Cerebellar nuclear complex (tissue), 1 donor: ENCODE measurements at regions not wholly inside any gene's neighbourhood (a gene's known extent, or its start where the extent isn't known, plus 50 kb on each side); places are given as distances from the start of the nearest gene placed in this dataset.

Experiments used
- DNase-seq, 2 experiments: peaks; one replicate each; lab custom pipeline; 2025; lab: John Stamatoyannopoulos, UW

DNA sequence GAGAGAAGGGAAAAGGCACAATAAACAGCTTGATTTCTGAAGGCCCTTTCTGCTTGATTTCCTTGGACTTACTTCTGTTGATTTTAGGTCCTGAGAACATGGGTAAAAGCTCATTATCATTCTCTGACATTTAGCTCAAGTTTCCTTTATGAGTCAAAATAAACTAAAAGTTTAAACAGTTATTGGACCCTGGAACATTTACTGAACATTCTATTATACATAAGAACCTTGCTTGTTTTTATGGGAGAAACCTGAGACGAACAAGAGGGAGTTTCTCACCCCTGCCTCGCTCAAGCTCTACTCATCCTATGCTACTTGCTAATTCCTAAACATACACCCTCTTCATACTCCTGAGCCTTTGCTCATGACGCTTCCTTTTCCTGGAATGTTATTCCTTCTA, 538.3 kb upstream of the PKN2 start:
- no peak for DNase-seq

DNA sequence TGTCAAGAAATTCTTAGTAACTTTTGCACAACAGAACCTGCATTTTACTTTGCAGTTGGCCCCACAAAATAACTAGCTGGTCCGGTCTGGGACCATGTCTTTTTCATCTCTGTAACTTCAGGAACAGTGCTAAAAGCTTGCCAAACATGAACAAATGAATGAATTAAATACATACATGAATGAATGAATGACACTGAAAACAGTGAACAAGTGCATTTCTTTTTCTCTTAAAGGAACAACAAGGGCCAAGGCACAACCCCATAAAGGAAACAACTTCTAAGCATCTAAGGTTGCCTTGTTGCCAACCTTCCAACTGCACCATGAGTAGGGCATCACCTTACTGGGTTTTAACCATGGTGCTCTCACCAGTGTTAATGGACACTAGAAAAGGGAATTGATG, 534.4 kb upstream of the PKN2 start:
- no peak for DNase-seq

DNA sequence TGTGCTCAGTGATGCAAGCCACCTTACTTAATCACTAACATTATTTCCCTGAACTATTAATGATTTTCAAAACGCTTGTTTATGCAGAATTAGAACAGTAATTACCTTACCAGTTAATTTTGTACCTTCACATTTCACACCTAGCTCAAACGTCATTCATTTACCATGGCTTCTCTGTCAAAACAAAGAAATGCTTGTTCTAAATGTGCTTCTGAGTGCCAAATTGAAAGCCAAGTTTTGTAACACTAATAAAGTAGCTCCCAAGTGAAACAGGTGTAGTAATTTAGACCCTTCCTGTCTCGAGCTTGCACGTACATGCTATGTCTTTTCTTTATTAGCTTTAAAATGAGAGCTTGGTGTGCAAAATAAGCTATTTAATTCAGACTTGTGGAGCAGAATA, 533.7 kb upstream of the PKN2 start:
- no peak for DNase-seq

DNA sequence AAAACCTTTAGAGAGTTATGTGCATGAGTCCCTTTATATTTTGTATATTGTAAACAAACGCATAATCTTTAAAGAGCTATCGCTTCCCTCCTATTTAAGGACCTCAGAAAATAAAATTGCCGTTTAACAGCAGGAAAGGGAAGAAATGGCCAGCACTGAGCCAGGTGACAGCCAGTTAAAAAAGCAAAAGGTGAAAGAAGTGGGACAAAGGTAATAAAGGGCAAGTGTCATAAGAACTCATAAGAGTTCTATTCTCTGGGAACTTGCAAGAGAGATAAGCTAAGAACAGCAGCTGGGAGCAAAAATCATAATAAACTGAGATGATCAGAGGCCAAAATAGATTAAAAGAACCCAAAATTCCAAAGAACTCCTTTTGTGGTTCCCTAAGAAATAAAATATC, 520.9 kb upstream of the PKN2 start:
- no peak for DNase-seq

DNA sequence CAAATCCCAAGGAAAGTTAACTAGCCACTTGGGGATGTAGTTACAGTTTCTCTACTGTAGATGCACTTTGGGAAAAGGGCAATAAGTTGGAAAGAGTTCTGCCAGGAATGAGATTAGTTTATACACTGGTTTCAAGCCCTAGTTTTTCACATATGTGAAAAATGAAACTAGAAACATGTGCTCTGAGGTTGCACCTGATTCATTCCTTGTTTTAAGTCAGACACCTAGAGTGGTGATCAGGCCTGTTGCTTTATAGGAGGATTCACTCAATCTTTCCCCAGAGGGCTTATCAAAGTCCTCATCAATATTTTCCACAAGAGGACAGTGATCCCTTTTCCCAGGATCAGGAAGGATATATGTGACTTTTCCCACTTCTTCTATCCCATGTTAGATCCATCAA, 515.9 kb upstream of the PKN2 start:
- no peak for DNase-seq

DNA sequence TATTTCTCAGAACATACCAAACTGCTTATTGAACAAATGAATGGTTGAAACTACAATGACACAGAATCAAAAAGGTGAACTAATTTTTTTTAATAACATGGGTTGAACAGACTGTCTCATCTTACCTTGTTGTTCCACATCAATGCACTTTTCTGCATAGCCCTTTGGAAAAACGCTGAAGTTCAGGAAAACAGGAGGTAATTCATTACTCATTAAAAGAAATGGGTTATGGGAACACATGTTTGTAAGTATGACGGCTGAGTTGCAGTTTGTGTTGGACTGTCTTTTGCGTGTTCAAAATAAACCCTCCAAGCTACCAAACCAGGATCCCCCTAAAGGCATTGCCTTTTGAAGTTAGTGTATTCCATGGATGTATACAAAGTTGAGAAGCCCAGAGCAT, 514.9 kb upstream of the PKN2 start:
- DNase-seq: no peak

DNA sequence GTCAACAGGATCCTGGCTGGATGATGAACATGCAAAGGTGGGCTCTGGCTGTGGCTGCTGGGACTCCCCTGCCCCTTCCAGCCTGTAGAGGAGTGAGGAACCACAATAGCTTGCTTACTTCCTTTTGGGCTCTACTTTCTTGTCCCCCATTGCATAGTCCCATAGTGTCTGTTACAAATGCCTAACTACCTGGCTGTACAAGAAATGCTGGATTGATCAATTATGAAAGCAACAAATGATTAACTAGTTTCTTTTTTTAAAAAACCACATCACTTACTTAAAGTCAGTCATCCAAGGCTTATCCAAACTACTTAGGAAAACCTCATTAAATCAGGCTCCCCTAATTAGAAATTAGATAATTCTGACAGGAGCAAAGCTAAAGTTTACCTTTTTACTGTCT, 514.1 kb upstream of the PKN2 start:
- DNase-seq: no peak

DNA sequence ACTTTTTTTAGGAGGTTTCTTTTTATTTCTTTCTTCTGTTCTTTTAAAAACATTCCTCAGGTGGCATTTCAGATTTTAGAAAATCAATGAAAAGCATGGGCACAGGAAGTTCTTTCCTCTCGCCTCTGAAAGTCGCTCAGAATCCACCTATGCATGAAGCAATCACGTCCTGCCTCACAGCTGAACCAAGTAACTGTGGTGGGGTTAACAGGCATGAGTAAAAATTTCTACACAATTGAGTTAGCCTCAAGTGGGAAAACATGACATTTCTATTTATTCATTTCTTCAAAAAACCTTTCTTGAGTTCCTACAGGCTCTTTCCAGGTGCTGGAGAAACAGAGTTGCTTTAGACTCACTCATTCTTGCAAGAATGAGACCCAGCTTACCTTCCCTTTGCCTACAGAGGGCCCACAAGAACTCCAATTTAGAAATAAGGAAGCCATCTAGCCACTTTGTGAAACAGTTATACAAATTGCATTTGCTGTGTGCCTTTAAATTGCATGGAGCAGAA, 508.9 kb upstream of the PKN2 start:
- DNase-seq: no peak

DNA sequence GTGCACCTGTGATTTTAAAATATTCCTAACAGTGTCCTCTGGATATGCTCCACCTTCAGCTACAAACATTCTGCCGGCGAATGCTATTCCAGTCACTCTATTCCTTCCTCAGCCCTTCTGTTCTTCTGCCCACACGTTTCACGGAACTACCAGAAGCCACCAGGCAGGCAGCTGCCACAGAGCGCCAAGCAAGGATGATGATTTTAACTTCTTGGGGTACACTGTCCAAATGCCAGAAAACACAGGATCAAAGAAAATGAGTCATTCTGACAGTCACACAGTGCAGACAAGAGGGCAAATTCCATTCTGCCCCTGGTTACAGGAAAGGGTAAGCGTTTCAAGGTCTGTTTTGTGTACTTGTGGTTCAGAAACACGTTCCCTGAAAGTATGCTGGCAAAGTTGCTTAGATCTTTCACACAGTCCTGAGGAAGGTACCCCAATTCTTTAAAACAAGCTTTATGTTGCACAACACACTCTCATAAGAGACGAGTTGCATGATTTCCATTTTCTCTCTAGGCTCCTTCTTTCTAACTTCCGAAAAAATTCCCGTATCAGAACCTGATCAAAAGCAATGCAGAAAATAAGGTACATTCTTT, 508.3 kb upstream of the PKN2 start:
- no peak for DNase-seq

DNA sequence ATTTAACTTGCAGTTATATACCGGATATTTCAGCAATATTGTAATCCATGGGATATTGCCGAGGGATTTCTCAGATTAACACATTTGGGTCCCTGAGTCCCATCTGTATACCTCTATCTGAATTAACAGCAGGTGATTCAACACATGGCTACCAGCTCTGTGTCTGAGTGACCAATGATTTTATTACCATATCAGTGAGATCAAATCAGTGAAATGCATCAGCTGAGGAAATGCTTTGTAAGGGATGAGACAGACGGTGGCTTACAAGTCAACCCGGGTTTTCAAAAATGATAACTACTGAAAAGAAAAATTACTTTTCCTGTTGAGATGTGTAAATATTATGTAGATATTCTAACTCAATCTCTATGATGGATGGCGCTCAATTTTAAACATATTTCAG, 504.1 kb upstream of the PKN2 start:
- DNase-seq: no peak

DNA sequence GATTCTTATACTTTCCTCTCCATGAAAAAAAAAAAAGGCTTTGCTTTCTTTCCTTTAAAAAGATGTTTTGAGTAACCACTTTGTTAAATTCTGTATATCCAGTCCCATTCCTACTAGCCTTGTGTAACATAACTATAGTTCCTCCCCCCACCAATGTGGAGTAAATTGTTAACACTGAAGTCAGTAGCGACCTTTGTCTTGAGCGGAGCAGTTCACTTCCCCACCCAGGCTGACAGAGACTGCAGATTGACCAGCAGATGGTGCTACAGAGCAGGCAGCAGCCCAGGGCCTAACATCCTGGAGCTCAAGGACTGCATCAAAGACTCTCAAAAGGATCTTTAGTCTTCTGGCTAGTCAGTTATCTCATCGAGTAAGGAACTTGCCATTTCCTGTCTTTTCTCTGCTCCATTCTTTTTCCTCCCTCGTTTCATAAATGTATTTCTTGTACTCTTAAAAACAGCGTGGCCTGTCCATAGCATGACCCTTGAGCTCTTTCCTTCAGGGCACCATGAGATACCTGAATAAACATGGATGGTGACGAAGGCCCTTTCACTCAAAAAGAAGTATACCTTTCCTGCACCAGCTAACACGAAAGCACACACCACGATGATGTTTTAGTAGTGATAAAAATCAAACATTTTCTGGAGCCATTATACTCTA, 503.5 kb upstream of the PKN2 start:
- no peak for DNase-seq

DNA sequence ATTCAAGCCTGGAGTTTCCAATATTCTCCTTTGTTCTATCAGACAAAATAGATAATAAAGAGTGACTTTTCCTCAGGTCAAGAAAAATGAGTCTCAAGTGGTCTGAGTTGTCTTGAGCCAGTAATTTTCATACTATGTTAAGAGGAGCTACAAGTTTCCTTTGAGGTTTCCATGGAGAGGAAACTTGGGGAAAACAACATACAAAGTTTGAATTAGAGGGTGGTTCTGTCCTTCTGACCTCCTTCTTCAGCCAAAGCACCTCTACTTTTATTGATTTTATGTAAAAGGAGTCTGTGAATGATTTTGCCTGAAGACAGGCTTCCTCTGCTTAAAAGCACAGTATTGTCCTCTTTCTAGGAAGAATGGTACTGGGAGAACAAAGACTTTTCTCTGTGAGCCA, 497.2 kb upstream of the PKN2 start:
- no peak for DNase-seq

DNA sequence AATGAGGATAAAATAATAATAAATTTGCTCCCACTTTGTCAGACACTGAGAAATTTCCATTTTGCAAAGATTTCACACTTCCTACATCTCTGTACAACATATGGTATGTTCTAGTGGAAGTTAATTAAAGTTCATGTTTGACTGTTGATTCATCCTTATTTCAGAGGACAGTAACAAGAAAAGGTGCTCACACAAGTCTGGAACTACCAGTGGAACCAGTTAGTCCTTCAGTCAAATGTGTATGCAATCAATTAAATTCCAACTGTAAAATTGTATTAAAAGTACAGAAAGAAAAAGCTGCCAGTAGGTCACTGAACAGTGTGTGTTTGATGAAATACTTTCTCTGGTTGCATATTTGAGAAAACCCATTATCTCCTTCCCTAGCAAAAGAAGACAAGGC, 496.0 kb upstream of the PKN2 start:
- no peak for DNase-seq

DNA sequence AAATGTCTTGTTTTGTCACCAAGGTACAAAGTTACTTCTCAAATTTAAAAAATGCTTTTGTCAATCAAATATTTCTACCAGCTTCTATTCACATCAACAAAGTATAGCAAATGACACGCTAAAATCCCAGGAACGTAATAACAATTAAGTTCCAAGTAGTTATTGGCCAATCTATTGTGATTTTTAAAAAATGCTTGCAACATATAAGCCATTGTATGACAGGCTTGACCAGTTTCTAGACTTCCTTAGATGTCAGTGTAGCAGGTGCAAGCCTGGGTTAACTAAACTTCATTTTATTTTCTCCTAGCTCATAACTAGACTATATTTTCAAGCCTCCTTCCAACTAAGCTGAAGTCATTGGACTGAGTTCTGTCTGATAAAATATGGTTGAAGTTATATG, 494.5 kb upstream of the PKN2 start:
- no peak for DNase-seq

DNA sequence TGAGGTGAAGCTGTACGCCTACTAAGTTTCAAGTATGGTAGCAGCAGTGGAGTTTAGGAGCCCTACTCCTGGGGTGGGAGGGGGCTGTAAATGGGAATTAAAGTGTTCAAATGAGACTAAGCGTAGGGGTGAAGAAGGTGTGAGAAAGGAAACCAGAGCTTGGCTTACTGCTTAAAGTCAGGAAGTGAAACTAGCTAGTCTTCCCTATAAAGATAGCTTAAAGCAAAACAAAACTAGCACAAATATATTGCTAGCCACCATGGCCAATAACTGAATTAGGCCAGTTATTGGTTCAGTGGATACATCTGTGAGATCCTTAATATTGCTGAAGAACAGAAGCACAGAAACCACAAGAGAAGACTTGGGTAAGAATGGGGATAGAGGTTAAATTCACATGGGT, 492.2 kb upstream of the PKN2 start:
- no peak for DNase-seq

DNA sequence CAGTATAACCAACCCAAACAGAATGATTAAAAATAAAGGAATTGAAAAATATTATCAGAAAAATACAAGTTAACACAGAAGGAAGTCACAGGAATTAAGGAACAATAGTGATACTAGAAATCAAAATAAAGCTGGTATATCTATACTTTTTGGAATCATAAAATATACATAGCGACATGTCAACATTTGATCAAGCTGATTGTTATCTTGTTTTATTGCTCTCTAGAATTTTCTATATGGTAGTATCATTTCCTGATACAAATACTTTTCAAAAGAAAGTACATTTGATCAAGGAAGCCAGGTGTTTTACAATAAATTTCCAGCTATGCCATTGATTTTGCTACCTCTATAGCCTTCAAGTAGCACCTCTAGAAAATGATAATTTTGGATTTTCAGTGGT, 489.5 kb upstream of the PKN2 start:
- DNase-seq: no peak

DNA sequence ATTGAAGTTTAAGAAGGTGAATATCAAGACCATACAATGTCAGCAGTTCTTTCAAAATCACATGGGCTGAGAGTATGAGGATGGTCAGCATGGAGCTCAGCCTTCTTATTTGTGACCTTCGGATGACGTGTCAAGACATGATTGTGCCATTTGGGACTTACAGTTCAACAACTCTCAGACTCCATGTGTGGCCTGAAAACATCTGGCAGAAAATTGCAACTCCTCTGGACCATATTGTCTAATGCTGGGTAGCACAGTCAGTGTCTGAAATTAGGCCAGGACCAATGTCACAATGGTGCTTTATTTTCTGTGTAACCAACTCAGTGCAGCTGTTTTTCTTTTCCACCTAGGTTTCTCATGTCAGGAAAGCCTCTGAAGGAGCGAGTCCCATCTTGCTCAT, 483.5 kb upstream of the PKN2 start:
- DNase-seq: no peak

DNA sequence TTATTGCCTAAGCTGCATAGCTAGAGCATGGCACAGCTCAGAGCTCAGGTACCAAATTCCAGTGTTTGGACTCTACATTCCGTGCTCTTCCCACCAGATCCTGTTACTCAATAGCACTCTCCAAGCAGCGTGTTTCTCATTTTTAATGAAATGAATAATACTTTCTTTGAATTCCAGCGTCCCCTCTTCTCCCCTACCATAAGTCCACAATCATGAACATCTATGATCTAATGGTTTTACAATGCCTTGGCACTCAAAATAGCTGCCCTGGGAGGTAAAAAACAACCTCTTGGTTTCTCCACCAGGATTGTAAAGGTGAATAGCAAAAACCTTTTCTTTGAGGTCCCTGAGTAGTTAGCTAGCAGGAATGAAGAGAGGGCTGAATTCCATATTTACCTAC, 480.0 kb upstream of the PKN2 start:
- DNase-seq: no peak

DNA sequence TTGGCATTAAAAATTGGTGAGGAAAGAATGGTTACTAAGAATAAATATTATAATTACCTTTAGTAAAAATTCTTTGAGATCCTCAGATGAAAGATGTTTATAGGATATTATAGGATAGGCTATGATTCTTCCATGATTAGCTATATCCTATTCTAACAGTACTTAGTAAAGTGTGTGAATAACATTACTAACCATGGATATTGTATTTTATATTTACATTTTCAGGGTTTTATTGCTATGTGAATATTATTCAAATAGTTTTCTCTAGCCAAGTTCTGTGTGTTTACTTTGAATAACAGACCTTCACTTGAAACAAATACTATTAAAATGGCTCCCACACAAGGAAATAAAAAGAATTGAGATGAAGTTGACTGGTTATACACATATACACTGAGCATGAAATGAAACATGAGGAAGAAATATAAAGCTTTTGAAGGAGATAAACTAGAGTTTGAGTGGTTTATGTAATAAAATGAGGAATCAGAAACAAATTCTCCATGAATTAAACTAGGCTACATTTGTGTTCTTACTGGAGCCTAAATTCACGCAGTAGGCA, 479.4 kb upstream of the PKN2 start:
- DNase-seq: no peak

DNA sequence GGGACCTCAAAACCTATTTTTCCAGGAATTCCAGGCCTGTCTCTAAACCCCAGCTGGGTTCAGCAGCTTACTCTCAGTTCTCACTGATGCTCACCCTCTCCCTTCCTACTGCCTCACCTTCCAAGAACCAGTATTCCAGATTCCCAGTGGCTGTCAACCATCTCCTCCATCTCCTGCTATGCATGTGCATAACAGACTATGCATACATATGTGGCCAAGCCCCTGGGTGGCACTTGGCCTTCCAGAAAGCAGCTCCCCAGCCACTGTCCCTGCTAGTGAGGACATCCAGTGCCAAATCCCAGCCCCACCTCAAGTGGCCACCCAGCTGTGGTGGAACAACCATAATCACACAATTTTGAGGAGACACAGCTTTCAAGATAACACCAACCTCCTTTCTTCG, 475.7 kb upstream of the PKN2 start:
- no peak for DNase-seq

DNA sequence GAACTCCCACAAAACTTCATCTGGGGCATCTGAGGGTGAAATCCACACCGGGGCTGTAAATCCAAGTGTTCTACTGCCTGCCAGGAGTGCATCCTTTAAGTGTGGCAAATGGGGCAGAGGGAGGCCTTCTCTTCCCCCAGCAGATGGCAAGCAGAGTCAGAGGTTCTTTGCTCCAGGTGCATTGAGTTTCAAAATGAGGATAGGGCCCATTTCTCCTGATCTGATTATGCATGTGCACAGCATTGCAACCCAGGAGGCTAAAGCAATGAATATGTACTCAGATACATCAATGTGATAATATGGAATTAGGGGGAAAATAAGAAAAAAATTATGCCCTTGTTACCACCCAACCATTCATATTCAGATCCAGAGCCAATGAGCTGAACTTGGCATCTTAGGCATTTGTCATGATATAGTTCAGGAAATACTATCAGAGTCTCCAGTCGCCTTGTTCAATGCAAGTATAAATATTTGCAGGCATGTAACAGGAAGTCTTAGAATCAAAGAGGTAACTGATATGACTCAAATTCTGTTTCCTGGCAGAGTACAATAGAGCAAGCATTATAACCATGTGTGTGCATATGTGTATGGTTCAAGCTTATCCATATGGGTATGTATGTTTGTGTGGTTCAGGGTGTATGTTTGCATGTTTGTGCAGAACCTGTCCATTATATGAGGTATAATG, 473.8 kb upstream of the PKN2 start:
- DNase-seq: no peak

DNA sequence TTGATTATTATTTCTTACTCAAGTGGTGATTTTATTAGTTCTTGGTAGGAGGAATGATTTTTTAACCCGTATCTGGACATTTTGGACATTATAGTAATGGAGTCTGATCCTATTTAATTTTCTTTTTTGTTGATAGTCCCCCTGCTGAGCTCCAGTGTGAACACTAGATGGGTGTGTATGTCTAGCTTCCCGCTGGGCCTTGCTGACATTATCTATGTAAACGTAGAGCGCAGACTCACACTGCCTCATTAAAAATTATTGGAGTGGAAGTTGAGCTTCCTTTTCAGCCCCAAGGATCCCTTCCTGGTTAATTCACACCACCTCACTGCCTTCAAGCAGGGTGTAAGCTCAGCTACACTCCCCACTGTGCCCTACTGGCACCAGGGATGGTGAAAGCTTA, 467.6 kb upstream of the PKN2 start:
- no peak for DNase-seq

DNA sequence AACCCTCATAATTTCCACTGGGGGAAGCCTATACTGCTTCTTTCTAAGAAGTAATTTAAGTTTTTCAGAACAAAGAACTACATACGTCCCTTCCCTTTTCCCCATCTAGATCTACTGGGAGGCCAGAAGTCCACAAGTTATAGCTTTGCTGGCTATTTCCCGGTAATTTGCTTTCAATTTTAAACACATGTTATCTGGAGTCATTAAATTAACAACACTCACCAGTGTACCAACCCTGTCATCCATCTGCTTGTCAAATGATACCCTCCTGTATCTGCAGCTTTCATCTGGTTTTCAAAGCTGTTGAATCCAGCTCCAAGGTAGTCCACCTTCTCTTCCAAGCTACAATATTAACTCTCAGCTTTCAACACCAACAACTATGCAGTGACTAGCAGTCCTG, 466.7 kb upstream of the PKN2 start:
- no peak for DNase-seq
